GM18907 (cell line): ENCODE measurements at regions not wholly inside any gene's neighbourhood (a gene's known extent, or its start where the extent isn't known, plus 50 kb on each side); places are given as distances from the start of the nearest gene placed in this dataset.
"Not testable (repeated sequence)": the region's sequence is repeated elsewhere in the genome, so short reads cannot be mapped to it uniquely, and the experiment has no call there.

Experiments
- ATAC-seq: cut with Tn5 transposase; IDR thresholded peaks from one replicate; pipeline ENCODE4 v1.9.1; 2021; ENCODE audit warnings: mild to moderate bottlenecking, moderate library complexity; ENCODE audit not compliant: unreplicated experiment

- ATAC-seq: no peak
Observed at GRCh38 chrX:42020225-42020624, 96.9 kb upstream of the CASK start.

DNA sequence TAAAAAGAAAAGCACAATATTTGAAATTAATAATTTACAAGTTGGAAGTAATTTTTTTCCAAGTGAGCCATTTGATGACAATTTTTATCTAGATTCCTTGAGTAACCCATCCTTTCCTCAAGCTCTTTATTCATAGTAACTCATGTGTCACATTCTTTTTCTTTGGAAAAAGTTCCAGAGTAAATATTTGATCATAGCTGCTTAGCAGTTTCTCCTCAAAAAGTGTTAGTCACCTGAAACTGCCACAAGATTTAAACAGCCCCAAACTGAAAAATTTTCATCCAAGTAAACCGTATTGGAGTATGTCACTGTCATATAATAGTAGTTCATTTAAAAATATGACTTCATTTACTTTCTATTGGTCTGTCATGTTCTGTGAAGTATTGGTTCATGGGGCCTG, 94.6 kb upstream of the CASK start:
- no peak for ATAC-seq

GRCh38 chrX:42000836-42001235, 77.5 kb upstream of the CASK start:
- no peak for ATAC-seq

DNA sequence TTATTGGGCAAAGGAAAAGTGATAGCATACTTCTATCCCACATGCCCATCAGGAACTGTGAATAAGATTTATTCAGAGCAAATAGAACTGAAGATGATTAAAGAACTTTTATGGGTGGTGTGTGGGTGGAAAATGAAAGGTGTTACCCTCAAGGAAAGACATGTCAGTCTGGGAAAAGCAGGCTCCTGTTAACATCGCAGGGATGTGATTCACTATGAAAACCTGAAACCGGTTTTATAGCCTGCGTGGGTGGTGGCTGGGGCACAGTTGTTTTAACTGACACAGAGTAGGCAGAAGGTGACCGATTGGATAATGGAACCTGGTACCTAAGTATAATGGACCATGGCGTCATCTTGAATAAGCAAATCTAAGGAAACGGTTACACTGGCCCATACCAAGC, 61.3 kb upstream of the CASK start:
- ATAC-seq: no peak

- no peak for ATAC-seq
Observed at GRCh38 chrX:41982953-41983352, 59.6 kb upstream of the CASK start.

DNA sequence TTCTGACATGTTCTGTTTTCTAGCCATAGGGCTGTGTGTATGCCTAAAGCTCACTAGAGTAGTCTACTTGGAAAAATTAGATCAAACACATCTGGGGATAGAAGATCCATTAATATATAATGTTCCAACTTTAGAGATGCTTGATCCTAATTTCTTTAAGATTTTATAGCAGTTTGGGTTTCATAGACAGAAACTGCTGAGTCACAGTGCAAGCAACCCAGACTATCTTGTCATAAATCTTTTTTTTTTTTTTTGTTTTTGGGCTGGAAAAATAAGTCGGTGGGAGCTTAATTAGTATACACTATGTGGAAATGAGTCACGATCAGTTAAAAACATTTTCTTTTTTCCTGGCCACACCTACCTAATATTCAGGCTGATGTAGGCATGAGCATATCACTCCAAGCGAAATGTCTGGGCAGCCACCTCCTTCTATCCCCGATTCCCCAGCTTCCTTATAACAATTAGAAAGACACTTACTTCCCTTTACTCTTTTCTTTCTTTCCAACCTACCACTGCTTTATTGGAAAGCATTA, 58.2 kb upstream of the CASK start:
- ATAC-seq: no peak

GRCh38 chrX:41974677-41975076, 51.3 kb upstream of the CASK start:
- ATAC-seq: not testable (repeated sequence)

- ATAC-seq: no peak
Observed at GRCh38 chrX:41973208-41973607, 49.9 kb upstream of the CASK start.
